ENCODE measurements at regions not wholly inside any gene's neighbourhood (a gene's known extent, or its start where the extent isn't known, plus 50 kb on each side); places are given as distances from the start of the nearest gene placed in this dataset.

DNA sequence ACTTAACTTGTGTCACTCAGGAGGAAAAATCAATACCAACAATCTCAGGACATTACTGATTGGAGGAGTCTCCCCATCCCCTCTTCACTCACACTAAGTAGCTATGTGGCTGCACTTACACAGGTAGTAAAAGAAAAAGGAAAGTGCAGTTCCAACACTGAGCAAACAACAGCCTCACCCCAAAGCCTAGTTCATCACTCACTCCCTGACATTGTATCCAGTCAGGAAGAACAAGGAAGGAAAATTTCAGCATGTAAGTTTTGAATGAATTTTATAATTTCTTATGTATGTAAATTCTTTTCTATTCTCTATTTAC, 273.4 kb downstream of the IGSF11 start:
- no peak overlapping the region for H3K4me3 ChIP-seq (ENCODE audit: low read depth in 1 of 2, low read length in 2 of 2)
- H3K4me1 ChIP-seq (ENCODE audit: insufficient read depth, low read length) = no peaks in the 10 kb centered on the region
- no peaks in the 10 kb centered on the region for H3K79me2 ChIP-seq (ENCODE audit: insufficient read depth, low read length)
- no peak overlapping the region for H2AFZ ChIP-seq (ENCODE audit: low read depth, low read length)
- H4K20me1 ChIP-seq (ENCODE audit: insufficient read depth, low read length) = no peaks in the 10 kb centered on the region
- ATAC-seq (ENCODE audit: insufficient read depth, low read depth) (no peak), DNase-seq (no peak)
- H3K9me3 ChIP-seq (ENCODE audit: insufficient read depth, low read length, severe bottlenecking) = no peaks in the 10 kb centered on the region
- no peaks in the 10 kb centered on the region for H3K27me3 ChIP-seq (ENCODE audit: insufficient read depth, low read length, poor library complexity)
- H3K4me2 ChIP-seq (ENCODE audit: insufficient read depth, low read length) = no peak overlapping the region
- no peak overlapping the region for H3K27ac ChIP-seq (ENCODE audit: low read length)
- H3K9ac ChIP-seq (ENCODE audit: low read depth, low read length) = no peak overlapping the region
- no peaks in the 10 kb centered on the region for H3K36me3 ChIP-seq (ENCODE audit: insufficient read depth, low read length)
- no peak for TF ChIP-seq EZH2 (IDR thresholded peaks at IDR 0.05; ENCODE audit: borderline replicate concordance, low read depth, low read length, severe bottlenecking)
- TF ChIP-seq, protein P1, sequence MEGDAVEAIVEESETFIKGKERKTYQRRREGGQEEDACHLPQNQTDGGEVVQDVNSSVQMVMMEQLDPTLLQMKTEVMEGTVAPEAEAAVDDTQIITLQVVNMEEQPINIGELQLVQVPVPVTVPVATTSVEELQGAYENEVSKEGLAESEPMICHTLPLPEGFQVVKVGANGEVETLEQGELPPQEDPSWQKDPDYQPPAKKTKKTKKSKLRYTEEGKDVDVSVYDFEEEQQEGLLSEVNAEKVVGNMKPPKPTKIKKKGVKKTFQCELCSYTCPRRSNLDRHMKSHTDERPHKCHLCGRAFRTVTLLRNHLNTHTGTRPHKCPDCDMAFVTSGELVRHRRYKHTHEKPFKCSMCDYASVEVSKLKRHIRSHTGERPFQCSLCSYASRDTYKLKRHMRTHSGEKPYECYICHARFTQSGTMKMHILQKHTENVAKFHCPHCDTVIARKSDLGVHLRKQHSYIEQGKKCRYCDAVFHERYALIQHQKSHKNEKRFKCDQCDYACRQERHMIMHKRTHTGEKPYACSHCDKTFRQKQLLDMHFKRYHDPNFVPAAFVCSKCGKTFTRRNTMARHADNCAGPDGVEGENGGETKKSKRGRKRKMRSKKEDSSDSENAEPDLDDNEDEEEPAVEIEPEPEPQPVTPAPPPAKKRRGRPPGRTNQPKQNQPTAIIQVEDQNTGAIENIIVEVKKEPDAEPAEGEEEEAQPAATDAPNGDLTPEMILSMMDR (IDR thresholded peaks at IDR 0.05; ENCODE audit: borderline replicate concordance, extremely low read depth, low read length, poor library complexity, severe bottlenecking) = no peak

DNA sequence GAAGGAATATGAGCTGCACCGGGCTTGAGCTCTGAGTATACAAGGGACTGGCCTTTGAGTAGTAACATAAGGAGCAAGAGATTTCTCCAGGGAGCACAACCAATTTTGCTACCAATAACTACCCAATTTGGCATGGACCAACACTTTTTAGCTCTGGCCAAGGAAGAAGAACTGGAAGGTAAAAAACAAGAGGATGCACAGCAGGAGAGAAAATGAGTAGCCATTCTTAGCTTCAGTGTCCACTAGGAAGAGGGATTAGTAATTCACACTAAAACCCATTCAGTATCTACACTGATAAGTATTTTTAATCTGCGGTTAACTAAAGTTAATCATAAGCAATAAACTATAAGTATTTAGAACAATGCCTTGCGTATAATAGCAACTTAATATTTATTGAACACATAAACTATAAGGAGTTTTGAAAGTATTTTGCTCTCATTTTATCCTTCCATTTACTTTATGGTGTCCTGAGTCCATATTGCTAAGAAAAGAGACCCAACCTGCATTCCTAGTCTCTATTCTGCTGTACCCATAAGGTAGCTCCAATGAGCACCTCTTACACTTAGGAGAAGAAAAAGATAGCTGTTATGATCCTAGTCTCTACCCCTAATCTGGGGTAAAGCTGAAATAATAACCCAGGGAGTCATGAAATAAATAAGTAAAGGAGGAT, 268.9 kb downstream of the IGSF11 start:
- no peaks in the 10 kb centered on the region for H3K27me3 ChIP-seq (ENCODE audit: insufficient read depth, low read length, poor library complexity)
- ATAC-seq (ENCODE audit: insufficient read depth, low read depth) (no peak), DNase-seq (no peak)
- no peak overlapping the region for H3K4me2 ChIP-seq (ENCODE audit: insufficient read depth, low read length)
- H3K4me1 ChIP-seq (ENCODE audit: insufficient read depth, low read length) = no peaks in the 10 kb centered on the region
- no peak overlapping the region for H2AFZ ChIP-seq (ENCODE audit: low read depth, low read length)
- no peak overlapping the region for H3K9ac ChIP-seq (ENCODE audit: low read depth, low read length)
- TF ChIP-seq, protein P1 (IDR thresholded peaks at IDR 0.05; ENCODE audit: borderline replicate concordance, extremely low read depth, low read length, poor library complexity, severe bottlenecking) = no peak
- no peak for TF ChIP-seq EZH2 (IDR thresholded peaks at IDR 0.05; ENCODE audit: borderline replicate concordance, low read depth, low read length, severe bottlenecking)
- H3K36me3 ChIP-seq (ENCODE audit: insufficient read depth, low read length) = no peaks in the 10 kb centered on the region
- H3K9me3 ChIP-seq (ENCODE audit: insufficient read depth, low read length, severe bottlenecking) = no peaks in the 10 kb centered on the region
- no peak overlapping the region for H3K4me3 ChIP-seq (ENCODE audit: low read depth in 1 of 2, low read length in 2 of 2)
- H3K27ac ChIP-seq (ENCODE audit: low read length) = no peak overlapping the region
- H4K20me1 ChIP-seq (ENCODE audit: insufficient read depth, low read length) = no peaks in the 10 kb centered on the region
- H3K79me2 ChIP-seq (ENCODE audit: insufficient read depth, low read length) = no peaks in the 10 kb centered on the region

DNA sequence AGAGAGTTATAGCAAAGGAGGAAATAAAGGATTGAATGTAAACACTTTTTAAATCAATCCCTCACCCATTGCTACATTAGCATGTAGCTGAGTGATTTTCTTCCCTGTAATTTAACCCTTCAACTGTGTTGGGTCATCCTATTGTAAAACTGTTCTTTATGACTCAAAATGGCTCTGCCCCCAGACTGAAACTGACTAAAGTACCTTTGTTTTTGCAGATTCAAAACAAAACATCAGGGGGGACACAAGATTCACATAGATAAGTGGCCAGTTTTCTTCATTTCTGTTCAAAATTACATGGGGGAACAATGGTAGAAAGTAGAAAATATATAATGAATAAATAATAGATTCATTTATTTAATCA, 268.4 kb downstream of the IGSF11 start:
- Histone ChIP-seq H3K36me3 (ENCODE audit: insufficient read depth, low read length) (no peaks in the 10 kb centered on the region), H3K4me2 (ENCODE audit: insufficient read depth, low read length) (no peak overlapping the region), H3K9me3 (ENCODE audit: insufficient read depth, low read length, severe bottlenecking) (no peaks in the 10 kb centered on the region), H3K4me1 (ENCODE audit: insufficient read depth, low read length) (no peaks in the 10 kb centered on the region), H3K79me2 (ENCODE audit: insufficient read depth, low read length) (no peaks in the 10 kb centered on the region), H4K20me1 (ENCODE audit: insufficient read depth, low read length) (no peaks in the 10 kb centered on the region), H2AFZ (ENCODE audit: low read depth, low read length) (no peak overlapping the region), H3K27me3 (ENCODE audit: insufficient read depth, low read length, poor library complexity) (no peaks in the 10 kb centered on the region), H3K4me3 (ENCODE audit: low read depth in 1 of 2, low read length in 2 of 2) (no peak overlapping the region), H3K9ac (ENCODE audit: low read depth, low read length) (no peak overlapping the region), H3K27ac (ENCODE audit: low read length) (no peak overlapping the region)
- ATAC-seq (ENCODE audit: insufficient read depth, low read depth) (no peak), DNase-seq (no peak)
- no peak for TF ChIP-seq EZH2 (IDR thresholded peaks at IDR 0.05; ENCODE audit: borderline replicate concordance, low read depth, low read length, severe bottlenecking)
- TF ChIP-seq, protein P1 (IDR thresholded peaks at IDR 0.05; ENCODE audit: borderline replicate concordance, extremely low read depth, low read length, poor library complexity, severe bottlenecking) = no peak

DNA sequence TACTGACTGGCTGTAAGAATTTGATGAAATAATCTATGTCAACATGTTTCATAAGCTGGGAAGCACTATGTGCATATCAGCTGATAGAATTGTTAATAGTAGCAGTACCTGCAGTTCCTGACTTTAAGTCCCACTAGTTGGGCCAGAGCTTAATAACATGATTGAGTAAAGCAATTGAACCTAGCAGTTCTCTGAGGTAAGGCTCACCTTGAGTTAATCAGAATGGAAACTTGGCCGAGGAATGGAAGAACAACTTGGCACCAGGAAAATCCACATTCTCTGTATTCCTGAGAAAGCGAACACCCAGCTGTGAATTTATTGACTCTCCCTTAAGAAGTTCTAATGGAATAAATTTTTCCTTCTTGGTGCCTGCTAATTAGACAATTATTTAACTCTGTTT, 262.6 kb downstream of the IGSF11 start:
- ATAC-seq (ENCODE audit: insufficient read depth, low read depth) (no peak), DNase-seq (no peak)
- Histone ChIP-seq H3K27me3 (ENCODE audit: insufficient read depth, low read length, poor library complexity) (no peaks in the 10 kb centered on the region), H3K79me2 (ENCODE audit: insufficient read depth, low read length) (no peaks in the 10 kb centered on the region), H3K27ac (ENCODE audit: low read length) (no peak overlapping the region), H3K9me3 (ENCODE audit: insufficient read depth, low read length, severe bottlenecking) (no peaks in the 10 kb centered on the region), H3K4me3 (ENCODE audit: low read depth in 1 of 2, low read length in 2 of 2) (no peak overlapping the region), H3K4me2 (ENCODE audit: insufficient read depth, low read length) (no peak overlapping the region), H2AFZ (ENCODE audit: low read depth, low read length) (no peak overlapping the region), H3K9ac (ENCODE audit: low read depth, low read length) (no peak overlapping the region), H3K4me1 (ENCODE audit: insufficient read depth, low read length) (no peaks in the 10 kb centered on the region), H4K20me1 (ENCODE audit: insufficient read depth, low read length) (no peaks in the 10 kb centered on the region), H3K36me3 (ENCODE audit: insufficient read depth, low read length) (no peaks in the 10 kb centered on the region)
- TF ChIP-seq EZH2 (IDR thresholded peaks at IDR 0.05; ENCODE audit: borderline replicate concordance, low read depth, low read length, severe bottlenecking) = no peak
- TF ChIP-seq, protein P1 (IDR thresholded peaks at IDR 0.05; ENCODE audit: borderline replicate concordance, extremely low read depth, low read length, poor library complexity, severe bottlenecking) = no peak
